Fibroblast of the aortic adventitia (primary cell): ENCODE measurements at regions not wholly inside any gene's neighbourhood (a gene's known extent, or its start where the extent isn't known, plus 50 kb on each side); places are given as distances from the start of the nearest gene placed in this dataset.
A peak's percentile ranks its signal among the peaks of the same experiment; 100 is the strongest.

ENCODE experiments used
- DNase-seq: peaks from one replicate; pipeline ENCODE4 v3.0.0-alpha.2; 2010; ENCODE audit warnings: low read depth
- H3K4me3 ChIP-seq: 2 replicates; pipeline ENCODE4 v1.5.1; 2011; ENCODE audit warnings: low read depth, mild to moderate bottlenecking, control low read depth, low read length, moderate library complexity
- CTCF ChIP-seq: IDR thresholded peaks from 2 replicates; pipeline ENCODE4 v1.5.1; 2011; ENCODE audit warnings: mild to moderate bottlenecking, low read length, control low read depth, inconsistent platforms; ENCODE audit not compliant: insufficient read depth

DNA sequence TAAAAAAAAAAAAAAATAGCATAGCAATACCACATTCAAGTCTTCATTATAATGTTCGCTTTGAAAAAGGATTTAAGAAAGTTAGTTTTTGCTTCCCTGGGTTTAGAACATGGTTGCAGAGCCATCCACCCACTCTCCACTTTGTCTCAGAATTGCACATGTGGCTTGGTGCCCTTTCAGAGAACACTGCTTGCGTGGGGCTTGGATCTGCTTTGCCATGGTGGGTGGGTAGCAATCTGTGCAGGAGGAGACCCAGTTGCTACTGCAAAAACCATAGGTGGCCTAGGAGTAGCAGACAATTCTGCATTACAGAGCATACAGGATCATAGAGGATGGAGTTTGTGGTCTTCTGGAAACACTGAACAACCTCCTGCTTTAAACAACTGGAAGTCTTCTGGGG lies 421.4 kb upstream of the CELF2 start:
- no peak for TF ChIP-seq CTCF
- no peak overlapping the region for H3K4me3 ChIP-seq
- DNase-seq = no peak

DNA sequence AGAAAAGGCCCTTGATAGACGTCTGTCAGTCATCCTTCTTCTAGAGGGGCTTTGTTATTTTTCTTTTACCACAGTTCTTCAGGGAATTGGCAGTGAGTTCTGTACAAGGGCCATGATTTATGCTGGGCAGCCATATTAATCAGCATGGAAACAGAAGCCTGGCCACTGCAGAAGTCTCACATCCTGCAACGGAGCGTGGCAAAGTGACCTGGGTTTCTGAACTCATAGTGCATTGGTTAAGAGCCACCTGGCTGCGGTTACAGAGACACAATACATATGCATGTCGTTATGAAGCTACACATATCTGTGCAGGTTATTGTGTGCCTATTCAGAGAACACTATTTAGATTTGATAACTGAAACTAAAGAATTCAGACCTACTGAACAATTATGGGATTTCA lies 419.4 kb upstream of the CELF2 start:
- no peak for DNase-seq
- TF ChIP-seq CTCF = no peak
- H3K4me3 ChIP-seq = no peak overlapping the region

DNA sequence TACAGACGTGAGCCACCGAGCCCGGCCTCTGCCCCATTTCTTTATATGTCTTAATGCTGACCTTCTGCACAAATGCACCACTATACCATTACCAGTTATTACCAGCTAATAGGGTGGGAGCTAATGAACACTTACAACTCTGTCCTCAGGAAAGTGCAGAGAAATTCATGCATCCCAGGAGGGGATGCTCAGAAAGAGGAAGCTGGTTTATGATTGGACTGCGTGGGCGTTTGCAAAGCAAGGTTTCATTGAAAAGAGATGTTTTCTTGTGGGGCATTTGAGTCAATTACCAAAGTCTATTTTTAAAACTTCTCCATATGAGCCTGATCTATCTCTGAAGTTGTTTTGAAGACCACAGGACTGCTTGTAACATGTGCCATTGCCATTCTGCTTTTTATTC lies 417.7 kb upstream of the CELF2 start:
- H3K4me3 ChIP-seq = no peak overlapping the region
- no peak for TF ChIP-seq CTCF
- no peak for DNase-seq

- TF ChIP-seq CTCF = no peak
- H3K4me3 ChIP-seq = no peak overlapping the region
- peak; percentile 99 for DNase-seq
Measured at GRCh38 chr10:10605551-10606081, 412.1 kb upstream of the CELF2 start.

DNA sequence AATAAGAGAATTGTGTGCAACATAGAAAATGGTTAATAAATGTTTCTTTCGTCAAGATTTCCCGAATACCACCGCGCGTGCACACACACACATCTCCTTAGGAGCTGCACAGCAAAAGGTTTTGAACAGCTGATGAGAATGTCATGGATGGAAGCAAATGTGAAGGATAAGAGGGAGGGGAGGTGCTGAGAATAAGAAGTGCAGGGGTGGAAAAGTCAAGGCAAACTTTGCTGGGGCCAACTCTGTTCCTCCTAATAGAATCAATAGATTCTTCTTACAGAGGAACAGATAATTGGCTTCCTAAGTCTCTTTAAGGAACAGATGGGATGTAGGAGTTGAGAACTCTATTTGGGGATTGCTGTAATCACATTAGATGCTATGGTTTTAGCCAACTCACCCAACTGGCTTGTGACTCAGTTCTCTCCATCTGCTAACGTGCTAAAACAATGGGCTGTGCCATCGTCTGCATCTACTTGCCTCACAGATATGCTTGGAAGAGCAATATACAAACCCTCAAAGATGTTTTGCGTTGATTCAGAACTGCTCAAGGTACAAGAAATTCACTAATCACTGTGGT lies 408.2 kb upstream of the CELF2 start:
- no peak for TF ChIP-seq CTCF
- DNase-seq = no peak
- H3K4me3 ChIP-seq = no peak overlapping the region

DNA sequence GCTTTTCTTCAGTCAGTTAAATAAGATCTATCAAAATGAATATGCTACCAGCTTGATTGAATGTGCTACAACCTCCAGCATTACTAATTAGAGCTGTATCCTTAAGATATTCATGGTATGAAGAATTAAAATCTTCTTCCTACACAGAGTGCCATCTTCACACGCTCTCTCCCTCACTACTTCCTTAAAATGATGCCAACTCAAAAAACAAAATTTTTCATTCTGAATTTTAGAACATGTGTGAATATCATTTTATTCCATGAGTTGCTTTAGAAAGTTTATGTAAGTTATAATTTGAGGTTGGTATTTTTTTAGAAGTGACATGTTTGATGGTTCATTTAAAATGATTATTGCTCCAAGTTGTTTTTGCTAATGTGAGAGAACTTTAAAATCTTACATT lies 407.5 kb upstream of the CELF2 start:
- DNase-seq = no peak
- TF ChIP-seq CTCF = no peak
- H3K4me3 ChIP-seq = no peak overlapping the region

GRCh38 chr10:10612151-10612550 lies 405.5 kb upstream of the CELF2 start:
- no peak for TF ChIP-seq CTCF
- DNase-seq = no peak
- no peak overlapping the region for H3K4me3 ChIP-seq
